ENCODE measurements at regions not wholly inside any gene's neighbourhood (a gene's known extent, or its start where the extent isn't known, plus 50 kb on each side); places are given as distances from the start of the nearest gene placed in this dataset.

DNA sequence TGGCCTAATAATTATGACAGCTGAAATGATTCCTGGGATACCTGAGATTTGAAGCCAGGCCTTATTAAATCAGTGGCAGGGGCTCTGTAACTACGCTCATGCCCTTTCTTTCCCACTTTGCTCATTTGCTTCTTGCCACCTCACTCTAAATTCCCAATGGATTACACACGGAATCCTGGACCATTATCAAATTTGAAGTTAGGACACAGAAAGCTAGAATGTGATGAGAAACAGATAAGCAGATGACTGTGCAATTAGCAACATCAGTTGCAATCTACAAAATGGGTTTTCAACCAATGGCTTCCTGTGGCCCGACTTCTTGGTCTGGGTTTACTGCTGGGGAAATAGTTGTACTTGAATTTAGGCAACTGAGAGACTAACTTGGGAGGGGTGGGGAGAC is 374.3 kb downstream of the INHBA start:
- no peak overlapping the region for H3K4me3 ChIP-seq (replicated peaks; ENCODE audit: low read depth, low read length)
- TF ChIP-seq CTCF (IDR thresholded peaks at IDR 0.05; ENCODE audit: low read depth, low read length, missing control alignments): no peak
- DNase-seq (ENCODE audit: extremely low read depth, low read depth): no peak

GRCh38 chr7:41328131-41328530 is 374.8 kb downstream of the INHBA start:
- no peak overlapping the region for H3K4me3 ChIP-seq (replicated peaks; ENCODE audit: low read depth, low read length)
- no peak for DNase-seq (ENCODE audit: extremely low read depth, low read depth)
- no peak for TF ChIP-seq CTCF (IDR thresholded peaks at IDR 0.05; ENCODE audit: low read depth, low read length, missing control alignments)

GRCh38 chr7:41326616-41327015 is 376.3 kb downstream of the INHBA start:
- DNase-seq (ENCODE audit: extremely low read depth, low read depth): no peak
- no peak overlapping the region for H3K4me3 ChIP-seq (replicated peaks; ENCODE audit: low read depth, low read length)
- TF ChIP-seq CTCF (IDR thresholded peaks at IDR 0.05; ENCODE audit: low read depth, low read length, missing control alignments): no peak

GRCh38 chr7:41323806-41324205 is 379.1 kb downstream of the INHBA start:
- no peak overlapping the region for H3K4me3 ChIP-seq (replicated peaks; ENCODE audit: low read depth, low read length)
- no peak for TF ChIP-seq CTCF (IDR thresholded peaks at IDR 0.05; ENCODE audit: low read depth, low read length, missing control alignments)
- no peak for DNase-seq (ENCODE audit: extremely low read depth, low read depth)

DNA sequence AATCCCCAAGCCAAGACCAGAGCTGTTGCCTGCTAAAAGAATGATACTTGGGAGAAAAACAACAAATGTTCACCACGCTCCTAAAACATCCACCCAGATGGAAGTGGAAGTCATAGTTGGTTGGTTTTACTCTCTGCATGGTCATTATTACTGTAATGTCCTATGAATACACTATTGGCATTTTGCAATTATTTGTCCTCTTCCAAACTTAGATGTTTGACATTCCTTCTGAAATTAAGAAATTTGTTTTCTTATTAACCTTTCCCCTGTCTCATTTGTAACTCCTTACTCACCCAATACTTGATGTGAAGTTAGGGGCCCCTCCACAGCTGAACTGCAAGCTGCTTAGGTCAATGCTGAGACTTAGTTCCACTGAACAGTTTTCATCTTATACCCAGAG is 383.3 kb downstream of the INHBA start:
- no peak for DNase-seq (ENCODE audit: extremely low read depth, low read depth)
- no peak for TF ChIP-seq CTCF (IDR thresholded peaks at IDR 0.05; ENCODE audit: low read depth, low read length, missing control alignments)
- no peak overlapping the region for H3K4me3 ChIP-seq (replicated peaks; ENCODE audit: low read depth, low read length)

DNA sequence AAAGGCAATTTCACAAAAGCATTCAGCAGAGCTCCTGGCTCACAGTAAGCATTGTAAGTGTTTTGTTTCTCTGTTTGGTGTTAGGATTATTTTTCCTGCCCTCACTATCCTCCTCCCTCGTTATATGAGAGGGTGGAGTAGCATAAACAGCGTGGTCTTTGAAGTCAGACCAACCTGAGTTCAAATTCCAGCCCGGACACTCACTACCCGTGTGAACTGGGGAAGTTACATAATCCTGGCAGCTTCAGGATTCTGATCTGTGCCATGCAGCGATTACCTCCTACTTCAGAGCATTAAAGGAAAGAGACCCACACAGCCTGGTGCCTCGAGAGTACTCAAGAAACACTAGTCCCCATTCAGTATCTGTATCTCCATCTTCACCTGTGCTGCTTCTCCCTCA is 386.5 kb downstream of the INHBA start:
- DNase-seq (ENCODE audit: extremely low read depth, low read depth): no peak
- TF ChIP-seq CTCF (IDR thresholded peaks at IDR 0.05; ENCODE audit: low read depth, low read length, missing control alignments): no peak
- H3K4me3 ChIP-seq (replicated peaks; ENCODE audit: low read depth, low read length): no peak overlapping the region

- no peak for DNase-seq (ENCODE audit: extremely low read depth, low read depth)
- H3K4me3 ChIP-seq (replicated peaks; ENCODE audit: low read depth, low read length): no peak overlapping the region
- TF ChIP-seq CTCF (IDR thresholded peaks at IDR 0.05; ENCODE audit: low read depth, low read length, missing control alignments): peak; percentile 56
Observed at GRCh38 chr7:41315764-41316163, 387.1 kb downstream of the INHBA start.

All from HFF-Myc (cell line).